GM12878 (cell line): ENCODE measurements at regions not wholly inside any gene's neighbourhood (a gene's known extent, or its start where the extent isn't known, plus 50 kb on each side); places are given as distances from the start of the nearest gene placed in this dataset.

ENCODE experiments used
- ATAC-seq: fragments of 200-7000 bp; cut with Tn5 transposase; 3 replicates; pipeline ENCODE4 v1.9.1; 2020; ENCODE audit warnings: mild to moderate bottlenecking, moderate library complexity
- BruUV-seq: library from RNA; stranded (reverse); fragments of 400-500 nt; replicated peaks from 2 replicates; lab custom pipeline; 2021; lab: Mats Ljungman, UMichigan
- CTCF ChIA-PET: fragments of 300-600 bp; sonication (Branson Sonifier 250); formaldehyde crosslinking; extraction: SDS; loops from one replicate; lab custom pipeline; 2021; ENCODE audit warnings: inconsistent platforms; lab: Yijun Ruan, JAX
- POLR2A ChIA-PET: fragments of 350-600 bp; formaldehyde crosslinking; extraction: SDS; loops from one replicate; lab custom pipeline; 2021; ENCODE audit warnings: inconsistent platforms; lab: Charles Lee
- RAD21 ChIA-PET: fragments of 300-600 bp; sonication (Branson Sonifier 250); formaldehyde crosslinking; loops from one replicate; lab custom pipeline; 2023; ENCODE audit warnings: antibody characterized with exemption; ENCODE audit not compliant: unreplicated experiment; lab: Charles Lee
- SMC1A ChIA-PET: fragments of 300-600 bp; sonication (Branson Sonifier 250); formaldehyde crosslinking; loops from one replicate; lab custom pipeline; 2023; ENCODE audit not compliant: unreplicated experiment, uncharacterized antibody; lab: Charles Lee
- DNase-seq: peaks from one replicate; pipeline ENCODE4 v3.0.0-alpha.2; 2011; ENCODE audit warnings: low read depth, low spot score
- FAIRE-seq: peaks from 3 replicates; lab custom pipeline; 2011; peaks lifted over from hg19 to GRCh38; lab: Jason Lieb, UNC
- H2AFZ ChIP-seq: 2 replicates; pipeline ENCODE4 v1.6.0; 2011; ENCODE audit warnings: low read depth, low read length, control low read depth; ENCODE audit not compliant: control insufficient read depth
- H3K27ac ChIP-seq: 2 replicates; pipeline ENCODE4 v1.5.1; 2011; ENCODE audit warnings: control low read depth; ENCODE audit not compliant: control insufficient read depth, insufficient read depth
- H3K27me3 ChIP-seq, 2 experiments: replicated peaks in 1 of 2; 2 replicates each; pipeline versions ENCODE4 v1.6.0 to v1.6.1; 2011; ENCODE audit warnings: low read length in 1 of 2; ENCODE audit not compliant: control insufficient read depth in 2 of 2, insufficient read depth in 2 of 2
- H3K36me3 ChIP-seq, 2 experiments: 2 replicates each; pipeline ENCODE4 v1.5.1; 2011; ENCODE audit warnings: low read length in 1 of 2; ENCODE audit not compliant: control insufficient read depth in 2 of 2, insufficient read depth in 2 of 2
- H3K4me1 ChIP-seq: 2 replicates; pipeline ENCODE4 v1.6.1; 2011; ENCODE audit warnings: mild to moderate bottlenecking, low read length, moderate library complexity, mixed read lengths; ENCODE audit not compliant: control insufficient read depth, insufficient read depth
- H3K4me2 ChIP-seq: 2 replicates; pipeline ENCODE4 v1.6.0; 2011; ENCODE audit warnings: control low read depth; ENCODE audit not compliant: control insufficient read depth, insufficient read depth
- H3K4me3 ChIP-seq: fragments of 200-600 bp; sonication (generic); 2 replicates; pipeline ENCODE4 v1.5.1; 2016
- H3K79me2 ChIP-seq: 2 replicates; pipeline ENCODE4 v1.6.0; 2011; ENCODE audit warnings: low read length; ENCODE audit not compliant: control insufficient read depth, insufficient read depth
- H3K9ac ChIP-seq: 2 replicates; pipeline ENCODE4 v1.8.0; 2011; ENCODE audit warnings: low read length, control low read depth, mixed read lengths; ENCODE audit not compliant: control insufficient read depth, insufficient read depth
- H3K9me3 ChIP-seq: replicated peaks from 3 replicates; pipeline ENCODE4 v1.5.1; 2011; ENCODE audit warnings: mild to moderate bottlenecking, low read length; ENCODE audit not compliant: control insufficient read depth, insufficient read depth
- H4K20me1 ChIP-seq: 2 replicates; pipeline ENCODE4 v1.6.0; 2011; ENCODE audit not compliant: control insufficient read depth, insufficient read depth
- BACH1 ChIP-seq: fragments of 450-650 bp; IDR thresholded peaks from 2 replicates; pipeline ENCODE4 v1.6.1; 2017; ENCODE audit warnings: mild to moderate bottlenecking, borderline replicate concordance
- FOXK2 ChIP-seq: fragments of 450-650 bp; IDR thresholded peaks from 2 replicates; pipeline ENCODE4 v1.6.1; 2017; ENCODE audit warnings: mild to moderate bottlenecking, moderate library complexity
- IRF5 ChIP-seq: fragments of 450-650 bp; IDR thresholded peaks from 2 replicates; pipeline ENCODE4 v1.6.1; 2017; ENCODE audit warnings: borderline replicate concordance
- JUND ChIP-seq: IDR thresholded peaks from 2 replicates; pipeline ENCODE4 v1.6.1; 2012; ENCODE audit warnings: low read depth, mild to moderate bottlenecking, low read length, improper control_type of control experiment, moderate library complexity
- MEF2B ChIP-seq: fragments of 450-650 bp; IDR thresholded peaks from 2 replicates; pipeline ENCODE4 v1.6.1; 2018; ENCODE audit warnings: mild to moderate bottlenecking, moderate library complexity; ENCODE audit not compliant: partially characterized antibody, poor library complexity, severe bottlenecking
- PAX5 ChIP-seq: IDR thresholded peaks from 2 replicates; pipeline ENCODE4 v1.6.1; 2011; ENCODE audit warnings: low read depth, low read length, borderline replicate concordance
- RB1 ChIP-seq: fragments of 450-650 bp; formaldehyde crosslinking; IDR thresholded peaks from 2 replicates; pipeline ENCODE4 v1.6.1; 2017; ENCODE audit warnings: mild to moderate bottlenecking, borderline replicate concordance
- RFX5 ChIP-seq: IDR thresholded peaks from 2 replicates; pipeline ENCODE4 v1.6.1; 2011; ENCODE audit warnings: low read depth, low read length, improper control_type of control experiment
- STAT1 ChIP-seq: fragments of 450-650 bp; conservative IDR thresholded peaks from 2 replicates; pipeline ENCODE4 v1.6.1; 2014; ENCODE audit warnings: antibody characterized with exemption, mild to moderate bottlenecking
- TBL1XR1 ChIP-seq: IDR thresholded peaks from 2 replicates; pipeline ENCODE4 v1.6.1; 2012; ENCODE audit warnings: low read depth, low read length, improper control_type of control experiment
- TCF3 ChIP-seq: IDR thresholded peaks from 2 replicates; pipeline ENCODE4 v1.6.1; 2012; ENCODE audit warnings: low read depth, mild to moderate bottlenecking, low read length, borderline replicate concordance; ENCODE audit not compliant: insufficient read depth
- YBX1 ChIP-seq: fragments of 450-650 bp; IDR thresholded peaks from 2 replicates; pipeline ENCODE4 v1.6.1; 2016; ENCODE audit warnings: antibody characterized with exemption
- ZNF207 ChIP-seq: fragments of 450-650 bp; IDR thresholded peaks from 2 replicates; pipeline ENCODE4 v1.6.1; 2014; ENCODE audit warnings: antibody characterized with exemption, mild to moderate bottlenecking, borderline replicate concordance
- ZNF24 ChIP-seq: fragments of 450-650 bp; IDR thresholded peaks from 2 replicates; pipeline ENCODE4 v1.6.1; 2017; ENCODE audit warnings: antibody characterized with exemption, mild to moderate bottlenecking
- ZNF384 ChIP-seq: IDR thresholded peaks from 2 replicates; pipeline ENCODE4 v1.6.1; 2012; ENCODE audit warnings: low read depth, mild to moderate bottlenecking, low read length, improper control_type of control experiment, borderline replicate concordance
- WGBS: methylation state at CpG from one replicate; pipeline ENCODE4 v1.1.6; 2016; ENCODE audit warnings: low lambda C conversion rate; ENCODE audit not compliant: insufficient replicate concordance, insufficient coverage; ENCODE audit errors: missing lambda C conversion rate; 5-methylcytosine and 5-hydroxymethylcytosine counted together
- in situ Hi-C: fragments of 300-500 bp; cut with MboI; formaldehyde crosslinking; loops from 9 replicates; pipeline ENCODE4 v1.14.3; 2018; ENCODE audit warnings: mixed read lengths
- intact Hi-C: fragments of 100-400 bp; cut with micrococcal nuclease; formaldehyde crosslinking; loops from one replicate; pipeline ENCODE4 v1.14.2; 2022; ENCODE audit not compliant: unreplicated experiment
- TF ChIP-seq, protein P1 (sequence below): fragments of 450-650 bp; IDR thresholded peaks from 2 replicates; pipeline ENCODE4 v1.6.1; 2017; ENCODE audit warnings: mild to moderate bottlenecking, moderate library complexity
- TF ChIP-seq, protein P2 (sequence below): fragments of 150-350 bp; IDR thresholded peaks from 2 replicates; pipeline ENCODE4 v1.6.1; 2016; ENCODE audit warnings: low read depth, low read length

DNA sequence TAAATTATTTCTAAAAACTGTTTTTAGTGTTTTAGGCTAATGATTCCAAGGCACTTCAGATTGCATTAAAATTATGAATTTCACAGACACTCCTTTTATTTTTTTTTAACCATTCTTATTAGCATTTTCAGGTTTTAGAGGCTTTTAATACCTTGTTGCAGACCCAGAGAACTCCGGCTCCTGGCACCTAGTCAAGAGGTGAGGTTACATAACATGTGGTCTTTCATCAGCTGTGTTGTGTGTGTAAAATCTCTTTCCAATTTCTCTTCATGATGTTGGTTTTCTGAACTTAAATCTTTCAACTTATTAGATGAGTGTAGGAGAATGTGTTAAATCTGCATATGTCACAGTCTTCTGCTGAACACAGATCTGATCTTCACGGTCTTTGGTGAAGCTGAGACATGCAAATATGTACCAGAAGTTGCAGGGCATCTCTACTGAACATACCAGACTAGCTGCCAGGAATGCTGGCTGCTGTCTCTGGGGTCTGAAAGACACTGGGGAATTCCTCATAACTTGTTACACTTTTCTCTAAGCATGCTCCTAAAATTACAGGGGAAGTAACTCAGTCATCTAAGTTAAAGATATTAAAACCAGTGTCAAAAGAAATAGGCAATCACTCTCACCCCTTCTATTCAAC is 1165.3 kb downstream of the EFNB2 start:
- RAD21 ChIA-PET: no interaction called here
- Histone ChIP-seq H4K20me1 (no peaks in the 10 kb centered on the region), H3K4me3 (no peak overlapping the region), H3K27me3 (no peaks in the 10 kb centered on the region), H3K79me2 (no peaks in the 10 kb centered on the region), H3K4me1 (no peaks in the 10 kb centered on the region), H3K36me3 (no peaks in the 10 kb centered on the region), H3K9ac (no peak overlapping the region), H3K4me2 (no peak overlapping the region), H3K27ac (no peak overlapping the region), H2AFZ (no peak overlapping the region), H3K9me3 (no peaks in the 10 kb centered on the region)
- intact Hi-C loops: no loop called here
- ATAC-seq (no peak), DNase-seq (no peak), FAIRE-seq (no peak)
- WGBS: 0% methylated on average over 2 of the region's 2 CpGs
- CTCF ChIA-PET: no interaction called here
- SMC1A ChIA-PET: no interaction called here
- POLR2A ChIA-PET: interaction anchor here (0.6 kb wide), 1 partner anchor 24 kb away, joined by 3 read pairs; no protein-coding TSS in a partner anchor
- BruUV-seq: no TSS peak
- in situ Hi-C loops: no loop called here
- TF ChIP-seq YBX1: no peak
- TF ChIP-seq STAT1: no peak
- no peak for TF ChIP-seq RB1
- TF ChIP-seq JUND: no peak
- TF ChIP-seq IRF5: no peak
- no peak for TF ChIP-seq BACH1
- TF ChIP-seq FOXK2: no peak
- TF ChIP-seq ZNF24: no peak
- TF ChIP-seq, protein P1, sequence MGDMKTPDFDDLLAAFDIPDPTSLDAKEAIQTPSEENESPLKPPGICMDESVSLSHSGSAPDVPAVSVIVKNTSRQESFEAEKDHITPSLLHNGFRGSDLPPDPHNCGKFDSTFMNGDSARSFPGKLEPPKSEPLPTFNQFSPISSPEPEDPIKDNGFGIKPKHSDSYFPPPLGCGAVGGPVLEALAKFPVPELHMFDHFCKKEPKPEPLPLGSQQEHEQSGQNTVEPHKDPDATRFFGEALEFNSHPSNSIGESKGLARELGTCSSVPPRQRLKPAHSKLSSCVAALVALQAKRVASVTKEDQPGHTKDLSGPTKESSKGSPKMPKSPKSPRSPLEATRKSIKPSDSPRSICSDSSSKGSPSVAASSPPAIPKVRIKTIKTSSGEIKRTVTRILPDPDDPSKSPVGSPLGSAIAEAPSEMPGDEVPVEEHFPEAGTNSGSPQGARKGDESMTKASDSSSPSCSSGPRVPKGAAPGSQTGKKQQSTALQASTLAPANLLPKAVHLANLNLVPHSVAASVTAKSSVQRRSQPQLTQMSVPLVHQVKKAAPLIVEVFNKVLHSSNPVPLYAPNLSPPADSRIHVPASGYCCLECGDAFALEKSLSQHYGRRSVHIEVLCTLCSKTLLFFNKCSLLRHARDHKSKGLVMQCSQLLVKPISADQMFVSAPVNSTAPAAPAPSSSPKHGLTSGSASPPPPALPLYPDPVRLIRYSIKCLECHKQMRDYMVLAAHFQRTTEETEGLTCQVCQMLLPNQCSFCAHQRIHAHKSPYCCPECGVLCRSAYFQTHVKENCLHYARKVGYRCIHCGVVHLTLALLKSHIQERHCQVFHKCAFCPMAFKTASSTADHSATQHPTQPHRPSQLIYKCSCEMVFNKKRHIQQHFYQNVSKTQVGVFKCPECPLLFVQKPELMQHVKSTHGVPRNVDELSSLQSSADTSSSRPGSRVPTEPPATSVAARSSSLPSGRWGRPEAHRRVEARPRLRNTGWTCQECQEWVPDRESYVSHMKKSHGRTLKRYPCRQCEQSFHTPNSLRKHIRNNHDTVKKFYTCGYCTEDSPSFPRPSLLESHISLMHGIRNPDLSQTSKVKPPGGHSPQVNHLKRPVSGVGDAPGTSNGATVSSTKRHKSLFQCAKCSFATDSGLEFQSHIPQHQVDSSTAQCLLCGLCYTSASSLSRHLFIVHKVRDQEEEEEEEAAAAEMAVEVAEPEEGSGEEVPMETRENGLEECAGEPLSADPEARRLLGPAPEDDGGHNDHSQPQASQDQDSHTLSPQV: no peak
- no peak for TF ChIP-seq RFX5
- no peak for TF ChIP-seq TBL1XR1
- no peak for TF ChIP-seq PAX5
- no peak for TF ChIP-seq TCF3
- TF ChIP-seq, protein P2, sequence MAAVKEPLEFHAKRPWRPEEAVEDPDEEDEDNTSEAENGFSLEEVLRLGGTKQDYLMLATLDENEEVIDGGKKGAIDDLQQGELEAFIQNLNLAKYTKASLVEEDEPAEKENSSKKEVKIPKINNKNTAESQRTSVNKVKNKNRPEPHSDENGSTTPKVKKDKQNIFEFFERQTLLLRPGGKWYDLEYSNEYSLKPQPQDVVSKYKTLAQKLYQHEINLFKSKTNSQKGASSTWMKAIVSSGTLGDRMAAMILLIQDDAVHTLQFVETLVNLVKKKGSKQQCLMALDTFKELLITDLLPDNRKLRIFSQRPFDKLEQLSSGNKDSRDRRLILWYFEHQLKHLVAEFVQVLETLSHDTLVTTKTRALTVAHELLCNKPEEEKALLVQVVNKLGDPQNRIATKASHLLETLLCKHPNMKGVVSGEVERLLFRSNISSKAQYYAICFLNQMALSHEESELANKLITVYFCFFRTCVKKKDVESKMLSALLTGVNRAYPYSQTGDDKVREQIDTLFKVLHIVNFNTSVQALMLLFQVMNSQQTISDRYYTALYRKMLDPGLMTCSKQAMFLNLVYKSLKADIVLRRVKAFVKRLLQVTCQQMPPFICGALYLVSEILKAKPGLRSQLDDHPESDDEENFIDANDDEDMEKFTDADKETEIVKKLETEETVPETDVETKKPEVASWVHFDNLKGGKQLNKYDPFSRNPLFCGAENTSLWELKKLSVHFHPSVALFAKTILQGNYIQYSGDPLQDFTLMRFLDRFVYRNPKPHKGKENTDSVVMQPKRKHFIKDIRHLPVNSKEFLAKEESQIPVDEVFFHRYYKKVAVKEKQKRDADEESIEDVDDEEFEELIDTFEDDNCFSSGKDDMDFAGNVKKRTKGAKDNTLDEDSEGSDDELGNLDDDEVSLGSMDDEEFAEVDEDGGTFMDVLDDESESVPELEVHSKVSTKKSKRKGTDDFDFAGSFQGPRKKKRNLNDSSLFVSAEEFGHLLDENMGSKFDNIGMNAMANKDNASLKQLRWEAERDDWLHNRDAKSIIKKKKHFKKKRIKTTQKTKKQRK: no peak
- TF ChIP-seq MEF2B: no peak
- TF ChIP-seq ZNF207: no peak
- TF ChIP-seq ZNF384: no peak
